CD4-positive, alpha-beta T cell treated with Interleukin-4 for 4 hours (primary cell): ENCODE measurements at regions not wholly inside any gene's neighbourhood (a gene's known extent, or its start where the extent isn't known, plus 50 kb on each side); places are given as distances from the start of the nearest gene placed in this dataset.

Experiments used
- DNase-seq: peaks from one replicate; pipeline ENCODE4 v3.0.0-alpha.2; 2020

DNA sequence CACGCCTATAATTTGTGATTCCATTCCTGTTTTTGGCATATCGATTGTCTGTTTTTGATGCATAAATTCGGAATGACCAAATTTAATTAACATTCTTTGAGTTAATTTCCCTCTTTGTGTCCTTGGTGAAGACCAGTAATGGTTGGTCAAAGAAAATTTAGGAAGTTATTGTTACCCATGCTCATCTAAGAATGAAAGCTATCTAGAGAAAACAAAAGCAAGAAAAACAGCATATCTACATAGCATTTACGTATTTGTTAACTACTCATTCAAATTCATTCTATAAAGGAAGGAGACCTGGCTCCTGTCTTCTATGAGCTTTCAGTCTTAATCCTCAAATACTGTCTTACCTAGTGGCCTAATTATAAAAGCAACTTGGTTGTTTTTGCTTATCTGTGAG is 59.2 kb upstream of the CHST9 start:
- DNase-seq = no peak

DNA sequence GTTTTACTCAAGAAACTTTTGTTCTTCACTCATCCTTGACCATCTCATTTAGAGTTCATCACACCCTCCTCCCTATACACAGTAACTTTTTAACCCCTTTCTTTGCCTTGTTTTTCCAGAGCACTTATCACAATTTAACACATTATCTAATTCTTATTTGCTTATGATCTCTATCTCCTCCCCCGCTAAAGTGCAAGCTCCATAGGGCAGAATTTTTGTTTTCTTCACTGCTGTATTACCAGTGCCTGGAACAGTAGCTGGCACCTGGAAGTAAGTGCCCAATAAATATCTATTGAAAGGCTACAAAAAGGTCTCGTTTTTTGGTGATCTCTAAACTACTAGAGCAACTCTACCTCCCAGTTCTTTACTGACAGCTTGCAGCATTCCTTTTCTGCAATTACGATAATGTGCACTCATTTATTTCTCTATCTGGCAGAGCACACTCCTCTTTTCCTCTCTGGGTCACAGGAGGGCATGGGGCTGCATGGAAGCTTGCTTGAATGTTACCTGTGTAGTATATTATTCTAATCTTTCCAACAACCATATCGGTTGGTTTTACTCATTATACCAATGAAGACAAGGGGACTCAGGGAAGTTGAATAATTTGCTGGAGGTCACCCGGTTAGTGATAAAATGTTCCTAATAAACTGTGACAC is 57.4 kb upstream of the CHST9 start:
- DNase-seq = no peak

DNA sequence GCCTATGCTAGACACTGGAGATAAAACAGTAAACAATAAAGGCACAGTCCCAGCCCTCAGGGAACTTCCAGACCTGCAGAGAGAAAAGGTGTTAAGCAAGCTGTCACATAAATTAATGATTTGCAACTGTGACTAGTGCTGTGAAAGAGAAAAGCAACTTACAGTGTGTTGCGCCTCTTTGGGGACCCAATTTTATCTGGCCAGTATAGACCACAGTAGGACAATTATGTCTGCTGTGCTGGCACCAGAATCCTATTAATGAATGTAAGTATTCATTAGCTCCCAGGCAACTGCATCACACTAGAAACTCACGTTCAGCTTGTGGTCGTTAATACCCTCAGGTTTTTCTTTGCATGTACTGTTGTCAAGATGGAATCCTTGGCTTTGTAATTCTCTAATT is 55.3 kb upstream of the CHST9 start:
- DNase-seq = no peak

DNA sequence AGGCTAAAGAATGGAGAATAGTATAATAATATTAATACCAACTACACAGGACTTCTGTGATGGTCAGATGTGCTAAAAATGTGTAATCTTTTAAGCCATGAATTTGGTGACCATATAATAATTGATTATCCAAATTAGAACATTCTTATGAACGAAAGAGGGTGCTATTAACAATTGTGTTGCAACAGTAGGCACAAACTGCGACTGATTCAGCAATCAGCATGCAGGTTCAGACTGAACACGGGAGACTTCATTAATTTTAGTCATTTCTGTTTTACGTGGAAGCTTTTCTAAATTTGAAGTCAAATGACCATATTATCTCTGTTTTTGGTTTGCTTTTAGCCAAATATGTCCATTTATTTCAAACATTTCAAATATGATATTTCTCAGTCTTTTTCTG is 54.6 kb upstream of the CHST9 start:
- no peak for DNase-seq

DNA sequence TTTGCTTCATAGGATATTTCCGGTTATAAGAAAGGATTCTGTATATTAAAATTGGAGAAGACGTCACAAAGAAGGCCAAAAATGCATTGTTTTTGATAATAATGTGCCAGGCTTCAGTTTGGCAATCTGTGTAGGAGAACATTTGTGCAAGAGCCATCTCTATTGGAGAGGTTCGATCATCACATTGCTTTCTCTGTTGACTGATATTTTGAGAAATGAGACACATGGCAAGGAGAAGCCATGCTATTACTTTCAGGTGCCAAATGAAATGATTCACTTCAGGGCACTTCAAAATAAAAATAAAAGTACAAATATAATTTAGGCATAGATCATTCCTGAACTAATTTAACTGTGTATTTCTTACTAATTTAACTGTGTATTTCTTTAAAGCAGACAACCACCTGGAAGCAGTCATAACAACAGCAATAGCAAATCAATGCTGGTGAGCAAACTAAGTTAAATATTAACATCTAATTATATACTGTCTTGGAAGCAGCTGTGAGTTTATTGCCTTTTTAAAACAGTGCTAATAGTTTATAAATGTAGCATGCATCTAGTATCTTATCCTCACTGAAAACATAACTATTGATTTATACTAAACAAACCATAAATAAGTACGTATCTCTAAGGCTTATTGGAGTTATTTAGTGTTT is 50.2 kb upstream of the CHST9 start:
- DNase-seq = no peak
